ENCODE measurements at regions not wholly inside any gene's neighbourhood (a gene's known extent, or its start where the extent isn't known, plus 50 kb on each side); places are given as distances from the start of the nearest gene placed in this dataset.

DNA sequence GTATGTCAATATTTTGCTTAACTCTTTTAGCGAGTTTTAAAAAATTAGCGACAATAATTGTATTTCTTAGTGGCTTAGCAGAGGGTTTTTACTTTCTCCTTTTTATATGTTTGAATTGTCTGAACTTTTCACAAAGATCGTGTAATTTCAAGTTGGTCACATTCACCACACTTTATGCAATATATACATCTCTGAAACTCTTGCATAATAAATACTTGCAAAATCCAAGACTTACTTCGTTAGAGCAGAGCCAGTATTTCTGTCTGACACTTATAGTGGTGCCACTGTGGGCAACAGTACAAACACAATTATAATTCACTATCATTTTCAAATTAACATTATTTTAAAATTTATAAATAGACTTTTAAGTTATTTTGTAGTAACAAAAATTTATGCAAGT is 62.0 kb downstream of the SUCNR1 start:
- no peak for DNase-seq (ENCODE audit: low read depth in 2 of 2, low spot score in 1 of 2)

DNA sequence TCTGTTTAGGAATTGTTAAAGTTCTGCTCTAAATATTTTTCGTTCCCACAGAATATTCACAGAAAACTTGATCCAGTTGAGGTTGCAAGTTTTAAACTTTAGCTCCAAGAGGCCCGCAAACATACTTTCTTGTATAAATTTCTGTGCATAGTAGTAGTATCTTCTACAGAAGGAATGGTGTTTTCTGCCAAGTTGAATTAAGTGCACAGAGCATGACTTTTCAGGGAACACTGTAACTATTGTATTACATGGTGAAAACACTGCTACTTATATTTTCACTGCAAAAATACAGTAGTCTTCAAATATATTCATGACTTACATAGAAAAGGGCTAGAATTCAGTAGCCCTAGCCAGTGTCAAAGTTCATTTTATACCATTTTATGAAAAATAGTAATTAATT is 67.0 kb downstream of the SUCNR1 start:
- no peak for DNase-seq (ENCODE audit: low read depth in 2 of 2, low spot score in 1 of 2)

DNA sequence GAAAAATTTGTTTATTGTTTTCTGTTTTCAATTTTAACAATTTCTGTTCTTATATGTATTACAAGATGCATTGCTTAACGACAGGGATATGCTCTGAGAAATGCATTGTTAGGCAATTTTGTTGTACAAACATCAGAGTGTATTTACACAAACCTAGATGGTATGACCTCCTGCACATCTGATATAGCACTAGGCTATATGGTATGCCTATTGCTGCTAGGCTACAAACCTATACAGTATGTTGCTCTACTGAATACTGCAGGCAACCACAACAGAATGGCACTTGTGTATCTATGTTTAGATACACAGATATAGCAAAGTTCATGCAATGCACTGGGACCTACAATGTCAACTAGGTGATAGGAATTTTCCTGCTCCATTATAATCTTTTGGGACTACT is 70.1 kb downstream of the SUCNR1 start:
- DNase-seq (ENCODE audit: low read depth in 2 of 2, low spot score in 1 of 2), result no peak

DNA sequence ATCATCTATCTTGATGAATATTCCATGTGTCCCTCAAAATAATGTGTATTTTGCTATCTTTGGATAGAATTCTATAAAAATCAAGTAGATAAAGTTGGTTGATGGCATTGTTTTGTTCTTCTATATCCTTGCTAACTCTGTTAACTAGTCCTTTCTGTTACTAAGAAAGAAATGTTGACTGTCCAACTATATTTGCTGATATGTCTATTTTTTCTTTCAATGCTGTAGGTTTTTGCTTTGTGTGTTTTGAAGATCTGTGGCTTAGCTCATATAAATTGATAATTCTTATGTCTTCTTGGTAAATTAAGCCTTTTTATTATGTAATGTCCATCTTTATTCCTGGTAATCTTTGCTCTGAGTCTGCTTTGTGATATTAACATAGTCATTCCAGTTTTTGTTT is 70.9 kb downstream of the SUCNR1 start:
- no peak for DNase-seq (ENCODE audit: low read depth in 2 of 2, low spot score in 1 of 2)

GRCh38 chr3:151946606-151947005 is 73.2 kb downstream of the SUCNR1 start:
- DNase-seq (ENCODE audit: low read depth in 2 of 2, low spot score in 1 of 2), result no peak

DNA sequence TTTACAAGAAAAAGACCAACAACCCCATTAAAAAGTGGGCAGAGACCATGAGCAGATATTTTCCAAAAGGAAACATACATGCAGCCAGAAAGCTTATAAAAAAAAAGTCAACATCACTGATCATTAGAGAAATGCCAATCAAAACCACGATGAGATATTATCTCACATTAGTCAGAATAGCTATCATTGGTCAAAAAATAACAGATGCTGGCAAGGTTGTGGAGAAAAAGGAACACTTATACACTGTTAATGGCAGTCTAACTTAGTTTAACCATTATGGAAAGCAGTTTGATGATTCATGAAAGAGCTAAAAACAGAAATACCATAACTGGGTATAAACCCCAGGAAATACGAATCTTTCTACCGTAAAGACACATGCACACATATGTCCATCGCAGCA is 76.3 kb downstream of the SUCNR1 start:
- DNase-seq (ENCODE audit: low read depth in 2 of 2, low spot score in 1 of 2), result no peak

DNA sequence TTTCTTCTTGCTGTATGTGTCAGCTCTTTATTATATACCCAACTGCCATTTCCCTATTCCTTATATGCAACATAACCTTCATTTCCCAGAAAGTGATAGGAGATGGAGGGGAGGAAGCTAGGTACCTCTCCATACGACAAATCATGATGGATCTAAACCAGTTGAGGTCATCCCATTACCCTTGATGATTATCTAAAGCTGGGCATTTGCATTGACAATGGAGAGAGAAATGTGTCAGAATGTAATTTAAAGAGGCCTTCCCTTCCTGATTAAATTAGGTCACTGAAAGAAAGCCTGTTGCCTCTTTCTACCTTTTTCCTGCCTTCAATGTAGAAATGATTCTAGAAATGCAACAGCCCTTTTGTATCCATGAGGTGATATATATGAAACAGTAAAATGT is 81.9 kb downstream of the SUCNR1 start:
- DNase-seq (ENCODE audit: low read depth in 2 of 2, low spot score in 1 of 2), result no peak

GRCh38 chr3:151960961-151961580 is 87.6 kb downstream of the SUCNR1 start:
- DNase-seq (ENCODE audit: low read depth in 2 of 2, low spot score in 1 of 2), result no peak

DNA sequence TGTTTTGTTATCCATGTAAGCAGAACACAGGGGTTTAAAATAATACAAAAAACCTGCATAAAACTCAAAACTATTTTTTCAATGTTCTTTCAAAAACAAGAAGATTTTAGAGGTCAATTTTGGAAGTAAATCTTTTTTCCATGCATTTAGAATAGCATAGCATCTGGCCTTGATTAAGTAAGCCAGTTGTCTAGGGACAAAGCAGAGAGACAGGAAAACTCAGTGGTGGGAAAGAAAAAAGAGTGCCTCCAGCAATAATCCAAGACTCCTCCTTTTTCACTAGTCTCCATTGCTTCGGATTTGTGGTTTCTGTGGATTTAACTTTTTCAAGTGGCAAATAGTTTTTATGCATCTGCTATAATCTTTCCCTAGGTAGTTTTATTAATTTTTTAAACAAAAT is 88.9 kb downstream of the SUCNR1 start:
- DNase-seq (ENCODE audit: low read depth in 2 of 2, low spot score in 1 of 2), result no peak

GRCh38 chr3:151962912-151963311 is 89.5 kb downstream of the SUCNR1 start:
- DNase-seq (ENCODE audit: low read depth in 2 of 2, low spot score in 1 of 2), result no peak

DNA sequence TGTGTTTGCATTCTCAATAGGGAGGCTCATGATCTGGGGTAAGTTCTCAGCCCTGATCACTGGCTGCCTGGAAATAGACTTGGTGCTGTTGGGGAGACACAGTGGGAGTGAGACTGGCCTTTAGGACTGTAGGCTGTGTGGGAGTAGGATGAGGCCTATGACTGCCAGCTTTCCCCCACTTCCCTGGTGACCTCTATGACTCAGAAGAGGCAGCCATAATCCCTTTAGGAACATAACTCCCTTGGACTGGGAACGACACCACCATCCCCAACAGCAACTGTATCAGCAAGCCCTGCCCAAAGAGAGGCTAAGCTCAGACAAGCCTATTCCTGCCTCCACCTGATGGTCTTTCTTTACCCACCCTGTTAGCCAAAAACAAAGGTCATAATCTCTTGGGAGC is 91.3 kb downstream of the SUCNR1 start:
- DNase-seq (ENCODE audit: low read depth in 2 of 2, low spot score in 1 of 2), result no peak

- DNase-seq (ENCODE audit: low read depth in 2 of 2, low spot score in 1 of 2), result no peak
These were observed 95.7 kb downstream of the SUCNR1 start for GRCh38 chr3:151969026-151969642.

GRCh38 chr3:151971814-151972579 is 98.6 kb downstream of the SUCNR1 start:
- no peak for DNase-seq (ENCODE audit: low read depth in 2 of 2, low spot score in 1 of 2)

DNA sequence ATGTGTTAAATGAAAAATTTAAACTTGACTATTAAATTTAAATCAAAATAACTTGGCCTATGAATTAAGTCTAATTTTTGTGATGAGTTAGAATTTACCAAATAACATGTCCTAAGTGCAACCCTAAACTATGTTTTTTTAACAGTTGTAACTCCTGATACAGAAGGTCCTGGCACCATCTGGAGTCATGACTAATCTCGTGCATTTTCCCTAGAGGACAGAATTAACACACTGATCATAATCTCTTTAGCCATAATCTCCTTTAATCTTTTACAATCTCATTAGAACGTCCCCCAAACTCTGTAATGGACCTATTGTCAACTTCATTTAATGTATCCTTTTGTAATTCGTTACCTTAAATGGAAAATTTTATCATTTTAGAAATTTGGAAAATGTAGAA is 100.6 kb downstream of the SUCNR1 start:
- no peak for DNase-seq (ENCODE audit: low read depth in 2 of 2, low spot score in 1 of 2)

DNA sequence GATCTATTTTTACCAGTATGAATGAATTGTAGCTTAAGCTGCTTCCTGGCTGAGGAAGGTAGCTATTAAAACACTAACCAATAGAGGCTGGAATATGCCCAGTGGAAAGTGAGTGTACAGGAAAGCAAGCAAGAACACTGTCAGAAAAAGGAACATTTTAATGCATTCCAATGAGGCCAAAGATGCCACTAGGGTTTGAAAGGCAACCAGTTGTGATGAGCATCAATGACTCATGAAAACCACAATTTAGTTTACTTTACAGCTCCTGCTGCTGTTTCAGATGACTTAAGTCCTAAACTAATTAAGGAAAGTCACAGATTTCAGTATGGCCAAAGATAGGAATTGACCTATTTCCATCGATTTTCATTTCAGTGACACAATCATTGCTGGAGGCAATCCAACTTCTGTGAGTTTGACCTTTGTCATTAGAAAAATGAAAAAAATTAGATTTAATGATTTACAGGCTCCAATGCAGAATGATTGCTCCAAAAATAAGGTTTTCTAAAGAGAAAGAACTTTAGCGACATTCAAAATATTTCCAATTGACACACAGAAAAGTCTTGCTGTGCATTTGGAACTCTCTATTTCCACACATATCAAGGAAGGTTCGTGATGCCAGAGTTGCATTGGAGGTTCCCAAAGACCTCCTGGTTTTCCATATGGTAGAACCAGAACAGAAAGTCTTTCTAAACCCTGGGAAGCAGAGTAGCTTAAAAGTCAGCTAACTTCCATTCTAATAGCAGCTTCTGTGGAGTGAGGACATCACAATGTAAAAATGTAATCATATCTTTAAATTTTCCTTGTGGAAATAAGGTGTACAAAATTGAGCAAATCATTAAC is 103.0 kb downstream of the SUCNR1 start:
- no peak for DNase-seq (ENCODE audit: low read depth in 2 of 2, low spot score in 1 of 2)

DNA sequence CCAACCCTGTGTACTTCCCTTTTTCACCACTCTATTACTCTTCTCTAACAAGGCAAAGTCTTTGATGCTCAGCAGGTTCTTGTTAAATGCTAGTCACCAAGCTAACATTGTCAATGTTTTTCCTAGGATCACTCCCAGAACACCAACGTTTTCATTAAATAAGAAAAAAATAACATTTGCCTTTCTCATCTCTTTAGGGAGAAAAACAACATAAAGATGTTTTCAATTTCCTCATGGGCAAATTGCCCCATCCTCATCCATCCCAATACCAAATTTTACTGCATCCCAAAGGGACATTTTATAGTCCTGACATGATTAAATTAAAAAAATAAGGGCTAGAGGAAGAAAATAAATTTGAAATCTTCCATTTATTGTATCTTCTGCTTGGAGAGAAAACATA is 106.5 kb downstream of the SUCNR1 start:
- no peak for DNase-seq (ENCODE audit: low read depth in 2 of 2, low spot score in 1 of 2)

GRCh38 chr3:151983538-151983937 is 110.1 kb downstream of the SUCNR1 start:
- no peak for DNase-seq (ENCODE audit: low read depth in 2 of 2, low spot score in 1 of 2)

DNA sequence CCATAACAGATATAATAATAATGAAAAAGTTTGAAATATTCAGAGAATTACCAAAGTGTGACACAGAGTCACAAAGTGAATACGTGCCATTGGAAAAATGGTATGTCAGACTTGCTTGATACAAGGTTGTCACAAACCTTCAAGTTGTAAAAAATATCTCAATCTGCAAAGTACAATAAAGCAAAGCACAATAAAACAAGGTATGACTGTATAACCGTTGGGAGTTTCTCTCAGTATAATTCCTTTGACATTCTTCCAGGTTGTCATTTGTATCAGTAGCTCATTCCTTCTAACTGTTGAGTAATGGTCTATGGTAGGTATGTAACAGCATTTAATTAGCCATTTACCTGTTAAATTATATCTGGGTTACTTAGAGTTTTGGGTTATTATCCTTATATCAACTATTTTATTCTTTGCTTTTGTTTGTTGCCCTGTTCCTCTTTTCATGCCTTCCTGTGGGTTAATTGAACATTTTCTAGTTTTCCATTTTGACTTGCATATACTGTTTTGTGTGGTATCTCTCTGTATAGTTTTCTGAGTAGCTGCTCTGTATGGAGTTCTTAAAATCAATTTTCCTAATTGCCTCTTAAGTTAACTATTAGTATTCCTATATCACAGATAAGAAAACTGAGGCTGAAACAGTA is 112.5 kb downstream of the SUCNR1 start:
- DNase-seq (ENCODE audit: low read depth in 2 of 2, low spot score in 1 of 2), result no peak

- DNase-seq (ENCODE audit: low read depth in 2 of 2, low spot score in 1 of 2), result no peak
These were observed 114.5 kb downstream of the SUCNR1 start for GRCh38 chr3:151987893-151988292.

DNA sequence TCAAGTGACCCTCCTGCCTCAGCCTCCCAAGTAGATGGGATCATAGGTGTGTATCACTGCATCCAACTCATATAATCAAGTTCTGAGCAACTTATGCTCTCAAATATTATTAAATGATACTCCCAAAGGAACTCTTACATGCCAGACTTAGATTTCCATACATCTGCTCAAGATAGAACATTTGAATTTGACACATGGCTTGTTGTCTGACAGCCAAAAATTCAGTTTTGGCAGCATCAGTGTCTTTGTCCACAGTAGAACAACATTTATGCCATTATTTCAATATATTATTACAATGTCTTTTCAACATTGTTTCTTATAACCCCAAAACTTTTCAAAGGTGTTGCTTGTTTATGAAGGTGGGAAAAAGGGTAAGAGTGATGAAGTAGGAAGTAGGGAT is 116.2 kb downstream of the SUCNR1 start:
- DNase-seq (ENCODE audit: low read depth in 2 of 2, low spot score in 1 of 2), result no peak

GRCh38 chr3:151990696-151991376 is 117.4 kb downstream of the SUCNR1 start:
- DNase-seq (ENCODE audit: low read depth in 2 of 2, low spot score in 1 of 2), result no peak

All from stimulated activated CD8-positive, alpha-beta memory T cell treated with anti-CD3 and anti-CD28 coated beads, Interleukin-4, amount 100 ng/mL, for 1 hour (primary cell).